ENCODE measurements at regions not wholly inside any gene's neighbourhood (a gene's known extent, or its start where the extent isn't known, plus 50 kb on each side); places are given as distances from the start of the nearest gene placed in this dataset.
"Not testable (repeated sequence)": the region's sequence is repeated elsewhere in the genome, so short reads cannot be mapped to it uniquely, and the experiment has no call there.

- DNase-seq: not testable (repeated sequence)
Observed at GRCh38 chr3:22849583-22849982, 353.5 kb upstream of the UBE2E2 start.

GRCh38 chr3:22856811-22857210, 346.3 kb upstream of the UBE2E2 start:
- DNase-seq: no peak

- no peak for DNase-seq
Observed at GRCh38 chr3:22858486-22858885, 344.6 kb upstream of the UBE2E2 start.

- no peak for DNase-seq
Observed at GRCh38 chr3:22859618-22860017, 343.5 kb upstream of the UBE2E2 start.

GRCh38 chr3:22861426-22861825, 341.7 kb upstream of the UBE2E2 start:
- no peak for DNase-seq

GRCh38 chr3:22862111-22862510, 341.0 kb upstream of the UBE2E2 start:
- no peak for DNase-seq

GRCh38 chr3:22882834-22883233, 320.3 kb upstream of the UBE2E2 start:
- DNase-seq: not testable (repeated sequence)

- DNase-seq: no peak
Observed at GRCh38 chr3:22885039-22885438, 318.1 kb upstream of the UBE2E2 start.

GRCh38 chr3:22885574-22886341, 317.4 kb upstream of the UBE2E2 start:
- DNase-seq: no peak

- DNase-seq: no peak
Observed at GRCh38 chr3:22886439-22887068, 316.6 kb upstream of the UBE2E2 start.

GRCh38 chr3:22887664-22888291, 315.3 kb upstream of the UBE2E2 start:
- DNase-seq: no peak

- DNase-seq: no peak
Observed at GRCh38 chr3:22893101-22893500, 310.0 kb upstream of the UBE2E2 start.

- DNase-seq: no peak
Observed at GRCh38 chr3:22893644-22894325, 309.3 kb upstream of the UBE2E2 start.

- DNase-seq: no peak
Observed at GRCh38 chr3:22894865-22895264, 308.3 kb upstream of the UBE2E2 start.

GRCh38 chr3:22895671-22896070, 307.5 kb upstream of the UBE2E2 start:
- no peak for DNase-seq

GRCh38 chr3:22898558-22898957, 304.6 kb upstream of the UBE2E2 start:
- DNase-seq: no peak

GRCh38 chr3:22899441-22899840, 303.7 kb upstream of the UBE2E2 start:
- DNase-seq: no peak

- no peak for DNase-seq
Observed at GRCh38 chr3:22900296-22900695, 302.8 kb upstream of the UBE2E2 start.

- DNase-seq: no peak
Observed at GRCh38 chr3:22901684-22902083, 301.4 kb upstream of the UBE2E2 start.

- no peak for DNase-seq
Observed at GRCh38 chr3:22907161-22907780, 295.9 kb upstream of the UBE2E2 start.

- DNase-seq: no peak
Observed at GRCh38 chr3:22907796-22908195, 295.3 kb upstream of the UBE2E2 start.

- no peak for DNase-seq
Observed at GRCh38 chr3:22908989-22909507, 294.1 kb upstream of the UBE2E2 start.

GRCh38 chr3:22916933-22917332, 286.2 kb upstream of the UBE2E2 start:
- no peak for DNase-seq
